HG03469 (cell line): ENCODE measurements at regions not wholly inside any gene's neighbourhood (a gene's known extent, or its start where the extent isn't known, plus 50 kb on each side); places are given as distances from the start of the nearest gene placed in this dataset.

Experiments
- ATAC-seq: cut with Tn5 transposase; IDR thresholded peaks from one replicate; pipeline ENCODE4 v1.9.1; 2021; ENCODE audit warnings: mild to moderate bottlenecking, moderate library complexity, moderate number of reproducible peaks; ENCODE audit not compliant: unreplicated experiment

GRCh38 chr13:103757361-103757760 is 691.1 kb upstream of the SLC10A2 start:
- ATAC-seq, result no peak

GRCh38 chr13:103754783-103755182 is 688.6 kb upstream of the SLC10A2 start:
- ATAC-seq, result no peak

- no peak for ATAC-seq
These were observed 668.6 kb upstream of the SLC10A2 start for GRCh38 chr13:103734837-103735236.

GRCh38 chr13:103731959-103732358 is 665.7 kb upstream of the SLC10A2 start:
- no peak for ATAC-seq

- no peak for ATAC-seq
These were observed 664.2 kb upstream of the SLC10A2 start for GRCh38 chr13:103730407-103730806.

- no peak for ATAC-seq
These were observed 660.6 kb upstream of the SLC10A2 start for GRCh38 chr13:103726808-103727207.

- ATAC-seq, result no peak
These were observed 650.5 kb upstream of the SLC10A2 start for GRCh38 chr13:103716718-103717117.

- ATAC-seq, result no peak
These were observed 649.1 kb upstream of the SLC10A2 start for GRCh38 chr13:103715335-103715734.

GRCh38 chr13:103703246-103703645 is 637.0 kb upstream of the SLC10A2 start:
- ATAC-seq, result no peak

GRCh38 chr13:103698000-103698399 is 631.8 kb upstream of the SLC10A2 start:
- no peak for ATAC-seq

GRCh38 chr13:103695320-103695719 is 629.1 kb upstream of the SLC10A2 start:
- ATAC-seq, result no peak

- ATAC-seq, result no peak
These were observed 628.3 kb upstream of the SLC10A2 start for GRCh38 chr13:103694471-103694870.

- ATAC-seq, result no peak
These were observed 627.8 kb upstream of the SLC10A2 start for GRCh38 chr13:103694033-103694432.

- ATAC-seq, result no peak
These were observed 626.2 kb upstream of the SLC10A2 start for GRCh38 chr13:103692442-103692841.

GRCh38 chr13:103676329-103676728 is 610.1 kb upstream of the SLC10A2 start:
- no peak for ATAC-seq

- ATAC-seq, result no peak
These were observed 605.3 kb upstream of the SLC10A2 start for GRCh38 chr13:103671547-103671946.

GRCh38 chr13:103663996-103664395 is 597.8 kb upstream of the SLC10A2 start:
- ATAC-seq, result no peak

GRCh38 chr13:103656311-103656710 is 590.1 kb upstream of the SLC10A2 start:
- ATAC-seq, result no peak

- no peak for ATAC-seq
These were observed 574.4 kb upstream of the SLC10A2 start for GRCh38 chr13:103640606-103641005.

GRCh38 chr13:103639326-103639725 is 573.1 kb upstream of the SLC10A2 start:
- no peak for ATAC-seq

GRCh38 chr13:103638706-103639105 is 572.5 kb upstream of the SLC10A2 start:
- no peak for ATAC-seq

GRCh38 chr13:103634066-103634465 is 567.8 kb upstream of the SLC10A2 start:
- no peak for ATAC-seq

GRCh38 chr13:103625194-103625593 is 559.0 kb upstream of the SLC10A2 start:
- no peak for ATAC-seq

- ATAC-seq, result no peak
These were observed 551.9 kb upstream of the SLC10A2 start for GRCh38 chr13:103618151-103618550.
